Right ventricle myocardium superior (tissue), 1 donor: ENCODE measurements at regions not wholly inside any gene's neighbourhood (a gene's known extent, or its start where the extent isn't known, plus 50 kb on each side); places are given as distances from the start of the nearest gene placed in this dataset.

ENCODE experiments used
- ATAC-seq: fragments of 200-7000 bp; cut with Tn5 transposase; one replicate; pipeline ENCODE4 v1.9.1; 2020; ENCODE audit warnings: mild to moderate bottlenecking; ENCODE audit not compliant: poor library complexity
- DNase-seq: peaks from one replicate; pipeline ENCODE4 v3.0.0-alpha.2; 2020
- intact Hi-C: fragments of 100-400 bp; cut with DNase I; formaldehyde crosslinking; loops from one replicate; pipeline ENCODE4 v1.11.2; 2022
- donor health status: DM: no; HTN: yes; CAD: no; lungs with severe emphysema.

DNA sequence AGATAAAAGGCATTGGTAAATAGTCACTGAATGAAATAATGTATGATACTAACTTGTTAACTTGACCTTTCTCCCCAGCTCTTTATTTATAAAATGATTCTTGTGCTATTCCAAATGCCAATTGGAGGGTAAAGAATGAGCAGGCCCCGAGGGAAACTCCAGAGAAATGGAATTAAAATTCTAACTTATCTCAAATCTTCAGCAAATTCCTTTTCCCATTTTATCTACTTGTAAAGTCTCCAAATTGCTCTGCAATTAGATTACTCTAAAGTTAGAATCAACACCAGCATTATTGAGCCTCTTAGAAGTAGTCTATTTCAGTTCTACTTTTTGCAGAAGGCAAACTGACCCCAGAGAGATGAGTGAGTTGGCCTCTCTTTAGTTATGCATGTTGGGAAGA, 165.9 kb upstream of the PREP start:
- intact Hi-C loops: no loop called here
- DNase-seq: no peak
- ATAC-seq: no peak

DNA sequence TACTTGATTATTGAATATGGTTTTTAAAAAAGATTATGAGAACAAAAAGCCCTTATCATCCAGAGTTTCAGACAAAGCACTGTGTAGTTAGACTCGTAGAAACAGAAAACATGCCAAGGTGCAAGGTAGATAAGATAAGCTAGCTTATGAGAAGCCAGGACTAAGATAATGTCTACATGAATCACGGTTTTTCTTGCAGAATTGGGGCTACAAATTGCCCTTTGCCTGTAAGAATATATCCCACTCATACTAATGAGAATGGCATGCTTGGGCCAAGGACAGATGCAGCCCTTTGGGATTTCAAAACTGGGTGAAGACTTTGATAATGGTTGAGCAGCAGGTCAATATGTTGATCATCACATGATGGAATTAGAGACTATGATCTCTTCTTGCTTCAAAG, 165.3 kb upstream of the PREP start:
- ATAC-seq (no peak), DNase-seq (no peak)
- intact Hi-C loops: no loop called here

DNA sequence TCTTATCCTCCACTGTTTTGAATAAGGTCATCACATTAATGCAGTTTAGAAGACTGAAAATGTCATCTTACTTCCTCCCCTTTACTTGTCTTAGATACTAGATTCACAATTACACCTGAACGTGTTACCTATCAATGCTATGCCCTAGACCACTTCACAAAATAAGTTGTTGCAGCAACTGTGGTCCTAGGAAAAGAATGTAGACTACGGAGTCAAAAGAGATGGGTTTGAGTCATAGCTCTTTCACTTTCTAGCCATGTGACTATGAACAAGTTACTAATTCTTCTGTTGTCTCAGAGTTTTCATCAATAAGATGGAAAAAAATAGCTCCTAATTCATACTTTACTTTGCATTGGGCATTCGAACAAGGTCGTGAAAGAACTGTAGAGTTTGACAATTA, 164.3 kb upstream of the PREP start:
- DNase-seq: no peak
- ATAC-seq: no peak
- intact Hi-C loops: no loop called here

DNA sequence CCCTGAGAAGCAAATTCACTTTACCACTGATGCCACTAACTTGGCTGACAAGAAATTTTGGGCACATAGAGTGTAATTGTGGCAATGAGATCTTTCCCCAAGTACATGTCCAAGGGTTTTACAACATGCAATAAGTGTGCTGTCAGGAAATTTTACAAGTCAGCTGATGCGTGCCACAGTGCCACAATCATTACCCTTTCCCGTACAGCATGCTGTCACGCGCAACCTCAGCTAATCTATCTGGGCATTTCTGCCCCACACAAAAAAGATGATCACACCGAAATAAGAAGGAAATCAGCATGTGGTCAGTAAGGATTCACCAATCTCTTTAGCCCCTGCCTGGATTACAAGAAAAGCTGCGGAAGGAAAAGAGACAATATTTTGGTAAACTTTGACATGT, 163.6 kb upstream of the PREP start:
- no peak for DNase-seq
- ATAC-seq: no peak
- intact Hi-C loops: no loop called here

DNA sequence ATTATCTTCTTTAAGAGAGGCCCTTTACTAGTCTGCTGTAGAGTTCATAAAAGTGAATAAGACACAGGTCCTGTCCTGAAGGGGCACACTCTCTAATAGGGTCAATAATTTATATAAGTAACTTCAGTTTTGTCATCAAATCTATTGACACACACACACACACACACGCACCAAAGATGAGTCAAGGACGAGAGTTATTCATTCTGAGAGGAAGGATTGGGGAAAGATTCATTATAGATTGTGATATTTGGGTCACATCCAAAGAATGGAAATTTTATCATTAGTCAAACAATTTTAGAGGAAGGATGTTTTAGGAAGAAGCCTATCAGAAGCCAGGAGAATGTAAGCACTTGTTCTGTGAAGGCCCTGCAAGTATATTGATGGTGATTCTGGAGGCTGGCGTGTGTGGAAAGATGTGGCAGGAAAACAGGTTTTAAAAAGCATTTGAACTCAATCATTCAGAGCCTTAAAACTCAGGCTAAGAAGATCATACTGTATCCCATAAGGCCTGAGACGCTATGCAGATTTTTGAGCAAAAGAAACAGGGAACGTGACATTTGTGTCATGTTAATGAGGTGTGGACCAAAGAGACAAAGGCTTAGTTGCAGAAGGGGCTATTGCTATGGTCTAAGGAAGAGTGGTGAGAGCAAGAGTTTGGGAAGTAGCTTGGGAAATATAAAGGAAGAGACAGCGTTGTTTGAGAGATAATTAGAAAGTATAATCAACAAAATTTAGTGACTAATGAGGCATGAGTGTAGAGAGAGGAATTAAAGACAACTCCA, 161.4 kb upstream of the PREP start:
- ATAC-seq (no peak), DNase-seq (no peak)
- intact Hi-C loops: no loop called here

DNA sequence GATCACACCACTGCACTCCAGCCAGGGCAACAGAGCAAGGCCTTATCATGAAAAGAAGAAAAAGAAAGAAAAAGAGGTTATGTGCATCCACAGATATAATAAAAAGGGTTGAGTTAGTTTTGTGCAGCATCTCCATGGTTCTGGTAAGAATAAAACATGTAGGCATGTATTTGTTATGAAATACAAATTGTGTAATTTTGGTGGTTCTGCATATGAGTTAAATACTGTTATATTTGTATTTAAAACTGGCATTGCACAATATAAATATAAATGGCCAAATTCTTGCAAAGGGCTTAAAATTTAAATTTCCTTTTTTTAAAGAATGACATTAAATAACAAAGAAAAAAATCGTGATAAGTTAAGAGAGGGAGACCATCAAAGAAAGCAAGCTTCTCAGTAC, 159.1 kb upstream of the PREP start:
- no peak for ATAC-seq
- no peak for DNase-seq
- intact Hi-C loops: no loop called here

DNA sequence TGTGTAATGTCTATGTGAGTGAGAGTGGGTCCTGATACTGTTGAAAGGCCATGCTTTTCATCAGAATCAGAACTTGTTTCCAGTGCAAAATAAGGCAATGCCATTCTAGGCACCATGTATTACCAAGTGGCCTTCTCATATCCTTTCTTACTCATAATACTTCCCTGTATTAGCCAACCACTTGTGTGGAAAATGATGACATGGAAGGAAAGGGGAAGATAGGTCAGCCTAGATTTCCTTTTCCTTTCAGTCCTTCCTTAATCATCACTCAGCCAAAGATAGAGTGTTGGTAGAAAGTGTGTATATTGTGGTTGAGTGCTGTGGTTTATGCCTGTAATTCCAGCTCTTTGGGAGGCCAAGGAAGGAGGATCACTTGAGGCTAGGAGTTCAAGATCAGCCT, 158.6 kb upstream of the PREP start:
- ATAC-seq: no peak
- intact Hi-C loops: no loop called here
- DNase-seq: no peak

DNA sequence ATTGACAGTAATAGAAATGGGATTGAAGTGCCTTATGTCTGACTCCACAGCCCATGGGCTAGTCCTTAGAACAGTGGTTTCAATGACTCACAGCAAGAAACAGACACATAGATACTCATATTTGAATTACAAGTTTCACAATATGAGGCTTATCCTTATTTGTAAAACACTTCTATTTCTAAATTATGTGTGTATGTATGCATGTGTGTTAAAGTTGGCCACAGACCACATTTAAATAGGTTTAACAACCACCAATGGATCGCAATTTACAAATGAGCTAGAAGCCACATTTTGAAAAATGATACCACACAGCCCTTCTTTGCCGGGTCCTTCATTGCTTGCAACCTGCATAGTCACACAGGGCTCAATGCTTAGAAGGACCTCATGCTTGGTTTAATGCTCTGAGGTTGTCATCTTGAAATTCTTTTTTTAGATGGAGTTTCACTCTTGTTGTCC, 157.8 kb upstream of the PREP start:
- DNase-seq (no peak), ATAC-seq (no peak)
- intact Hi-C loops: no loop called here

DNA sequence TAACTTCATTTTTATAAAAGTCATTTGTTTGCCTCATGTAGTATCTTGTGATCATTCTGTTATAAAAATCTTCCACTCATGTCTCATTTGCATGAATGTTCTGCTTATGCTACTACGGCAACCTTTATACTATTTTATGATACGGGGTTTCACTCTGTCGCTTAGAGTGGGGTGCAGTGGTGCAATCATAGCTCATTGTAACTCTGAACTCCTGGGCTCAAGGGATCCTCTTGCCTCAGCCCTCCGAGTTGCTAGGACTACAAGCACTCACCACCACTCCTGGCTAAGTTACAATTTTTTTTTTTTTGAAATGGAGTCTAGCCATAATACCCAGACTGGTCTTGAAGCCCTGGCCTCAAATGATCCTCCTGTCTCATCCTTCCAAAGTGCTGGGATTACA, 154.4 kb upstream of the PREP start:
- DNase-seq (no peak), ATAC-seq (no peak)
- intact Hi-C loops: no loop called here

DNA sequence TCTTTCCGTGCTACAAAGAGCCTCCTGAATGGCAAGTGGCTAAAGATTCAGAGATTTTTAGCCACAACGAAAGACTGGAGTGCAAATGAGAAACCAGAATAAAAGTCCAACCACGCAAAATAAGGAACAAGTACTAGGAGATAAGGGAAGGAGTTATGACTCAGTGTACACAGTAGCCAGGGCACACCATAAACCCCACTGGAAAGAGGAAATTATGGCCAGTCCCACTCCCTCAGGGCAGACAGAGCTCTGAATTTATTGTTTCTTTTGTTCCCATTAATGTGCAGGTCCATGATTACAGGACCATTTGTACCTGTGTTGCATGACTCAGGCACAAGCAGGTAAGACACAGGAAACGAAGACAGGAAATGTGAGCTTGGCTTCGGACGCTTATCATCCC, 150.3 kb upstream of the PREP start:
- DNase-seq (no peak), ATAC-seq (peak; percentile 51)
- intact Hi-C loops: no loop called here

DNA sequence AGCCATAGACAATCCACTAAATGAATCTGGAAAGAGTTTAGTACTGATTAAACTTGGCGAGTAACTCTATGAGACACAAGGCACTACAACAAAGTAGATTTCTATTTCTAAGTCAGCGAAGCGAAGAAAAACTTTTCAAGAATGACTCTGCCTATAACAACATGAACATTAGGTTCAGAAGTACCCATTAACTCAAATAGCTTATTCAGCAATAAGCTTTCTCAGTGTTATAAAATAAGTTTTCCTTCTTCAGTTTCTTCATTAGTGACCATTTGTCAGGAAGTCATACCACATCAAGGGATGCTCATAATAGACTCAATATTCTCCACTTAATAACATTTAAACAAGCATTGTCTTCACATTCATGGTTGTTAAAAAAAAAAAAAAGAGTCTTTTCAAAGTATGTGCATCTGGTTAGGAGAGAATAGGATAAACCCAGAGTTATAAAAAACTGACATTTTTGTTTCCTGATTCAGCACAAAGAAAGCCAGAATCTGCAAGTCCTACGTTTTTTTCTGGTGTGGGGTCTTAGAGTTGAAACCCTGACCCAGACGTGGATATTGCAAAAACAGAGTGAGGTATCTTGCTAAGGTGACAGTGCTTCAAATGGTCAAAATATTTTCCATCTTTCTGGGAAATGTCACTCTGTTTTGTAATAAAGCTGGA, 148.2 kb upstream of the PREP start:
- intact Hi-C loops: no loop called here
- DNase-seq (no peak), ATAC-seq (no peak)

DNA sequence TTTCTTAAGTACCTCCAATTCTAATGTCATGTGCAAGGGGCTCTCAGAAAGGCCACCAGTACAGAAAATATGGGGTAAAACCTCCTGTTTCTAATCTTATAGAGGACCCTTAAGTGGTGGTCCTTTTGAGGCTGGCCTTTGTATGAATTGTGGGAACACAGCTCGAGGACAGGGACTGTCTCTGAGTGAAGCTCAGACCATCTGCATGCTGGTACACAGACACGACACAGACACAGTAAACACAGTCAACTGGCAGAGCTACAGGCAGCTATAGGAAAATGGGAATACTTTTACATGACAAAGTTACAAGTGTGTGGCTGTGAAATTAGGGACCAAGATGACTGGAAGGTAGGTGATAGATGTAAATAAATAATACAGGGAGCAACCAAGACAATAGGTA, 143.9 kb upstream of the PREP start:
- ATAC-seq: no peak
- intact Hi-C loops: no loop called here
- no peak for DNase-seq

DNA sequence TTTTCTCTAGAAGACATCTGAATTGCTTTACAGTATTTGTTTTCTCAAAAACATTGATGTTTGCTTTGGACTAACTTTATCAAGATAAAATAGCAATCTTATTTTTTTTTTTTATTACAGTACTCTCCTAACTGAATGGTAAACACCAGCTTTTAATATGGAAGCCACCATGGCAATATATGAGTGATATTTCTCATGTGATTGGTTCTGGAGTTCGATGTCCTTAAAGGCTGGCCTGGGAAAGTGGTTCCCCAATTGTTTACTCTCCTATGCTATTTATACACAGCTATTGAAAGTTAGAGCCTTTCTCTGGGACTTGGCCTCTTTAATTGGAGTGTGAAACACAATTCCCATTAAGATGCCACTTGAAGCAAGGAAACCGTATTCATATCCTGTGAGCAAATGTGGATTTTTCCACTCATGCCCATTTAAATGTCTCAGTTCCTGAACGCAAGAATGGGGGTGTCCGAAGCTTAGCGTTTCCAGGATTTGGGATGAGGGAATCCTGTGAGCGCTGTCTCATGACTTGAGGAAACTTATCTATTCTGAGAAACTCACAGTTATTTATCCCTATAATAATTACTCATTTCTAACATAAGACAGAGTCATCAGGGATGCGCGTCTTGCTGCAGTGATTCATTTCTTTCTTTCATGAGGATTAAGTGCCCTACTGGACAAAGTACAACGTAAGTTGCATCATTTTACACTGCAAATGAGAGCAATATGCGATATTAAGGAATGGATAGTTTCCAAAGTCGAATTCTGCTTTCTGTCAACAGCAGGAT, 143.3 kb upstream of the PREP start:
- ATAC-seq (no peak), DNase-seq (no peak)
- intact Hi-C loops: no loop called here

DNA sequence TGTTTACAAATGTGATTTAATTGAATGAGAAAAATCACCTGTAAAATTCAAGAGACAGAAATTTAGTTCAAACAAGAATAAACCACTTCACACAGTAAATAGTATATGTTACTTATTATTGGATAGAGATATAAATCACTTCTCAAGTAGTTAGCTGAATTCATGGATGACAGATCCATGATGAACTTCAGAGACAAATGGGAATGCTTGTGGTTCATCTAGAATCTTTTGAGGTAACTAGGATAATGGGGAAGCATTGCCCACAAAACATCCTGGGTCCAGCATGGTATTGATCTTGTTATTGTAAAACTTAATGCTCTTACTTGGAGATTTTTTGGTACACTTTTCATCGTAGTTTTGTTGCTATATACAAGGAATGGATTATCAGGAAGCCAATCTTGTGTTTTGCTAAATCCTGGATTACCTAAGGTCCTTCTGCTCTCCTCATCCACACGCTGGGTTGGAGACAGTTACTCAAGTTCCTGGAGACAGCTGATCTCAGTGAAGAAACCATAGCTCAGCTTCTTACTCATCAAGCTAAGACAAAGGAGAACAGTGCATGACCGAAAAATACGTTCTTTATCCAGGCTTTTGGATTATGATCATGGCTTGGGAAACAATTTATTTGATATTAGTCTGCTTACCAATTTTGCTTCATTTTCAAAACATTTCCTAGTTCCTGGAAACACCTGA, 142.5 kb upstream of the PREP start:
- DNase-seq (no peak), ATAC-seq (no peak)
- intact Hi-C loops: no loop called here

DNA sequence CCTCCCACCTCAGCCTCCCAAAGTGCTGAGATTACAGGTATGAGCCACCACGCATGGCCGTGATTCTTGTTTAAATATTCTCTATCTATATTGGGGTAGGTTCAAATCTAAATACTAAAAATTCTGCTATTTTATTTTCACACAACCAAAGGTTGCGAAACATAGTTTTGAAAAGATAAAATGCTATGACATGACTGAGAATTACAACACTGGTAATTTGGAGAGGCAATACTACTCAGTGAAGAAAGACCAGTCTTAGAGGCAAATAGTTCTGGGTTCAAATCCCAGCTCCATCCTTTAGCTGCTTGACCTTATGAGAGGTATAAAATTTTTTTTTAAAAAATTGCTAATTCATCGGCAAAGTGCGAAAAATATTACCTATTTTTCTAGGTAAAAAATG, 137.0 kb upstream of the PREP start:
- ATAC-seq (no peak), DNase-seq (no peak)
- intact Hi-C loops: no loop called here

DNA sequence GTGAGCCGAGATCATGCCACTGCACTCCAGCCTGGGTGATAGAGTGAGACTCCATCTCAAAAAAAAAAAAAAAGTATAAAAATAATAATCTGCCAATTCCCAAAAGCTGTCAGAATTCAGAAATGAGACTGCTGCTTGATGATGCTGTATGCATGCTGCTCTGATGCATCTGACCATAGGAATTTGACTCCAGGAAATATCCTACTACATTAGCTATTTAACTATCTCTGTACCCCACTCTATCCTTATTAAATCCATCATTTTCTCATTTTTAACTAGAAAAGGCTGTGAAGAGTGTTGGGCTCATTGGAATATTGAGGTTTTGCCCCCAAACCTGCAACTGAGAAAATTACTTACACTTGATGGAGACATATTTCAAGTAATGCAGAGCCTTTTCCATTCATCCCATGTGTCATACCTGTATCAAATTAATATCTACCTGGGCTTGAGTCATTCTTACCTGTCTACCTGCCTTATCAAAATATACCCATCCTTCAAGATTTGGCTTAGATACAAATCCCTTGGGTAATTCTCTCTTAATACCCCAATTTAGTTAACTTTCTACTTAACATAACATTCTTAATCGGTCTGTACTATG, 135.2 kb upstream of the PREP start:
- ATAC-seq: no peak
- no peak for DNase-seq

DNA sequence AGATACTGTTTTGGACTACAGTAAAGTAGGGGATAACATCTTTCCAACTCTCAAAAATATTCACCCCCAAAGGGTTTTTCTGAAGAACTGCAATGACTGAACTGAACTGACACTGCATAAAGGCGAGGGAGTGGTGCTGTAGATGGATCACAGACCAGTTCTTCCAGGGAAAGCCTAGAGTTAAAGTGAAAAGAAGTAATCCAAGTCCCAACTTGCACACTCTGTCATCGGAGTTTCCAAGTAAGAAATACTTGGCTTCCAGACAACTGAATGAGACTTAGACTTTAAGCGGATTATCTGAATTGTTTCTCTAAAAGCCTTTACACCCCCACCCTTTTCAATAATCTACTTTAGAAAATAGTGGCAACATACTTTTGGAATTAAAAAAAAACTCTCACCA, 134.1 kb upstream of the PREP start:
- DNase-seq (no peak), ATAC-seq (no peak)
- intact Hi-C loops: no loop called here

More for the DNA sequence above, 135.2 kb upstream of the PREP start:
- intact Hi-C loops: no loop called here

DNA sequence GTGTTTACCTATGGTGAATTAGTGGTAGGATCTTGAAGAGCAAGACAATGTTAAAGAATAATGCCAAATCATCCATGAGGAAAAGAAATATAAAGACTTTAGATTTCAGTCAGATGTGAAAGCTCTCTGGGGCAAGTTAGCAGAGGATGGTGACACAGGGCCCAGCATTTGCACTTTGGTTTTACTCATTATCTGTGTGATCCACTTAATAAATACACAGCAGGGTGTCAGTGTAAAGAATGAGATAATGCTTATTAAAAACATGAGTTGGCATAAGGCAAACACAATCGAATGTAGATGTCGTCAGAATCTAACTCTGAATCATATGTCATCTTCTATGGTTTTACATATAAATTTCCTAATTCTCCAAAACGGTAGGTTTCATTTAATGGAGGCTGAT, 130.4 kb upstream of the PREP start:
- no peak for DNase-seq
- ATAC-seq: no peak
- intact Hi-C loops: no loop called here
